Esophagus (tissue), 2 donors: ENCODE measurements at regions not wholly inside any gene's neighbourhood (a gene's known extent, or its start where the extent isn't known, plus 50 kb on each side); places are given as distances from the start of the nearest gene placed in this dataset.

Source experiments
- H3K27ac ChIP-seq, 2 donors: one replicate each; pipeline ENCODE4 v1.5.1; 2013; ENCODE audit warnings: low read depth in 2 of 2, mild to moderate bottlenecking in 2 of 2, inconsistent platforms in 1 of 2, low read length in 1 of 2, moderate library complexity in 1 of 2
- H3K27me3 ChIP-seq, 2 donors: one replicate each; pipeline ENCODE4 v1.6.1; 2013; ENCODE audit warnings: low read length in 2 of 2, control low read depth in 1 of 2, mild to moderate bottlenecking in 1 of 2; ENCODE audit not compliant: insufficient read depth in 2 of 2, control insufficient read depth in 1 of 2
- H3K36me3 ChIP-seq, 2 donors: one replicate each; pipeline ENCODE4 v1.6.1; 2013; ENCODE audit warnings: low read length in 1 of 2; ENCODE audit not compliant: control insufficient read depth in 2 of 2, insufficient read depth in 2 of 2
- H3K4me1 ChIP-seq, 2 donors: one replicate each; pipeline ENCODE4 v1.6.1; 2013; ENCODE audit warnings: low read length in 1 of 2; ENCODE audit not compliant: control insufficient read depth in 2 of 2, insufficient read depth in 2 of 2
- H3K4me3 ChIP-seq, 2 donors: one replicate each; pipeline ENCODE4 v1.5.1; 2013; ENCODE audit warnings: low read length in 2 of 2, mild to moderate bottlenecking in 2 of 2, low read depth in 1 of 2, moderate library complexity in 1 of 2
- H3K9me3 ChIP-seq, 2 donors: one replicate each; pipeline ENCODE4 v1.6.1; 2013; ENCODE audit warnings: mild to moderate bottlenecking in 2 of 2, low read depth in 1 of 2, low read length in 1 of 2, moderate library complexity in 1 of 2; ENCODE audit not compliant: control insufficient read depth in 2 of 2, insufficient read depth in 1 of 2
- WGBS, 2 donors: extraction: QIAGEN DNeasy Blood & Tissue Kit; methylation state at CpG; one replicate each; pipeline ENCODE4 v1.1.7; 2013; 5-methylcytosine and 5-hydroxymethylcytosine counted together
- donor health status: healthy with polysubstance abuse.
- donor health status: Bipolar disorder and iron deficiency.

GRCh38 chr16:86722970-86723369, 144.6 kb downstream of the FOXL1 start:
- WGBS, 2 donors: 66 to 73% methylated on average over 5 of the region's 5 CpGs
- Histone ChIP-seq H3K27me3 (no peaks in the 10 kb centered on the region), H3K4me1 (peaks cover 0 to under 1% of the 10 kb centered on the region in 2 donors), H3K4me3 (no peak overlapping the region), H3K27ac (no peak overlapping the region), H3K9me3 (no peaks in the 10 kb centered on the region), H3K36me3 (no peaks in the 10 kb centered on the region)

GRCh38 chr16:86723689-86724088, 145.3 kb downstream of the FOXL1 start:
- no peaks in the 10 kb centered on the region for H3K9me3 ChIP-seq
- 80 to 87% methylated on average over 10 of the region's 10 CpGs for WGBS, 2 donors
- no peaks in the 10 kb centered on the region for H3K27me3 ChIP-seq
- H3K36me3 ChIP-seq: no peaks in the 10 kb centered on the region
- no peaks in the 10 kb centered on the region for H3K4me1 ChIP-seq
- no peak overlapping the region for H3K4me3 ChIP-seq
- no peak overlapping the region for H3K27ac ChIP-seq

GRCh38 chr16:86725401-86725800, 147.1 kb downstream of the FOXL1 start:
- WGBS, 2 donors: 77 to 78% methylated on average over 10 of the region's 10 CpGs
- H3K27ac ChIP-seq: no peak overlapping the region
- H3K9me3 ChIP-seq: no peaks in the 10 kb centered on the region
- H3K4me1 ChIP-seq: no peaks in the 10 kb centered on the region
- H3K36me3 ChIP-seq: no peaks in the 10 kb centered on the region
- no peak overlapping the region for H3K4me3 ChIP-seq
- no peaks in the 10 kb centered on the region for H3K27me3 ChIP-seq

GRCh38 chr16:86726340-86726739, 148.0 kb downstream of the FOXL1 start:
- H3K27me3 ChIP-seq: no peaks in the 10 kb centered on the region

GRCh38 chr16:86727131-86727530, 148.8 kb downstream of the FOXL1 start:
- 75 to 78% methylated on average over 7 of the region's 7 CpGs for WGBS, 2 donors
- H3K4me3 ChIP-seq: no peak overlapping the region
- no peaks in the 10 kb centered on the region for H3K4me1 ChIP-seq
- no peaks in the 10 kb centered on the region for H3K27me3 ChIP-seq
- H3K9me3 ChIP-seq: no peaks in the 10 kb centered on the region
- no peak overlapping the region for H3K27ac ChIP-seq
- no peaks in the 10 kb centered on the region for H3K36me3 ChIP-seq

More at GRCh38 chr16:86726340-86726739, 148.0 kb downstream of the FOXL1 start:
- no peaks in the 10 kb centered on the region for H3K9me3 ChIP-seq
- H3K27ac ChIP-seq: no peak overlapping the region
- no peaks in the 10 kb centered on the region for H3K4me1 ChIP-seq
- no peak overlapping the region for H3K4me3 ChIP-seq
- WGBS, 2 donors: 48 to 57% methylated on average over 5 of the region's 5 CpGs
- H3K36me3 ChIP-seq: no peaks in the 10 kb centered on the region

- Histone ChIP-seq H3K27ac (no peak overlapping the region), H3K4me3 (no peak overlapping the region), H3K9me3 (no peaks in the 10 kb centered on the region), H3K4me1 (no peaks in the 10 kb centered on the region), H3K27me3 (no peaks in the 10 kb centered on the region), H3K36me3 (no peaks in the 10 kb centered on the region)
- WGBS, 2 donors: 78 to 80% methylated on average over 4 of the region's 4 CpGs
Observed at GRCh38 chr16:86727632-86728031, 149.3 kb downstream of the FOXL1 start.

GRCh38 chr16:86729686-86730085, 151.3 kb downstream of the FOXL1 start:
- H3K27me3 ChIP-seq: no peaks in the 10 kb centered on the region
- H3K4me1 ChIP-seq: no peaks in the 10 kb centered on the region
- 87 to 90% methylated on average over 8 of the region's 8 CpGs for WGBS, 2 donors
- no peak overlapping the region for H3K4me3 ChIP-seq
- no peaks in the 10 kb centered on the region for H3K36me3 ChIP-seq
- H3K27ac ChIP-seq: no peak overlapping the region
- H3K9me3 ChIP-seq: no peaks in the 10 kb centered on the region

- Histone ChIP-seq H3K9me3 (no peaks in the 10 kb centered on the region), H3K27me3 (no peaks in the 10 kb centered on the region), H3K36me3 (no peaks in the 10 kb centered on the region), H3K4me1 (no peaks in the 10 kb centered on the region), H3K27ac (no peak overlapping the region), H3K4me3 (no peak overlapping the region)
- WGBS, 2 donors: 65 to 74% methylated on average over 5 of the region's 5 CpGs
Observed at GRCh38 chr16:86730086-86730485, 151.7 kb downstream of the FOXL1 start.

GRCh38 chr16:86730597-86730996, 152.2 kb downstream of the FOXL1 start:
- no peaks in the 10 kb centered on the region for H3K27me3 ChIP-seq
- no peak overlapping the region for H3K27ac ChIP-seq
- no peaks in the 10 kb centered on the region for H3K4me1 ChIP-seq

GRCh38 chr16:86732621-86733295, 154.4 kb downstream of the FOXL1 start:
- 43 to 45% methylated on average over 28 of the region's 28 CpGs for WGBS, 2 donors
- no peak overlapping the region for H3K27ac ChIP-seq
- H3K4me3 ChIP-seq: no peak overlapping the region
- no peaks in the 10 kb centered on the region for H3K4me1 ChIP-seq
- no peaks in the 10 kb centered on the region for H3K27me3 ChIP-seq
- no peaks in the 10 kb centered on the region for H3K9me3 ChIP-seq
- no peaks in the 10 kb centered on the region for H3K36me3 ChIP-seq

More at GRCh38 chr16:86730597-86730996, 152.2 kb downstream of the FOXL1 start:
- Histone ChIP-seq H3K36me3 (no peaks in the 10 kb centered on the region), H3K4me3 (no peak overlapping the region), H3K9me3 (no peaks in the 10 kb centered on the region)
- WGBS, 2 donors: 50 to 53% methylated on average over 12 of the region's 12 CpGs
